GM12878 (cell line): ENCODE measurements at regions not wholly inside any gene's neighbourhood (a gene's known extent, or its start where the extent isn't known, plus 50 kb on each side); places are given as distances from the start of the nearest gene placed in this dataset.

ENCODE experiments used
- ATAC-seq: fragments of 200-7000 bp; cut with Tn5 transposase; 3 replicates; pipeline ENCODE4 v1.9.1; 2020; ENCODE audit warnings: mild to moderate bottlenecking, moderate library complexity
- BruUV-seq: library from RNA; stranded (reverse); fragments of 400-500 nt; replicated peaks from 2 replicates; lab custom pipeline; 2021; lab: Mats Ljungman, UMichigan
- CTCF ChIA-PET: fragments of 300-600 bp; sonication (Branson Sonifier 250); formaldehyde crosslinking; extraction: SDS; loops from one replicate; lab custom pipeline; 2021; ENCODE audit warnings: inconsistent platforms; lab: Yijun Ruan, JAX
- POLR2A ChIA-PET: fragments of 350-600 bp; formaldehyde crosslinking; extraction: SDS; loops from one replicate; lab custom pipeline; 2021; ENCODE audit warnings: inconsistent platforms; lab: Charles Lee
- RAD21 ChIA-PET: fragments of 300-600 bp; sonication (Branson Sonifier 250); formaldehyde crosslinking; loops from one replicate; lab custom pipeline; 2023; ENCODE audit warnings: antibody characterized with exemption; ENCODE audit not compliant: unreplicated experiment; lab: Charles Lee
- SMC1A ChIA-PET: fragments of 300-600 bp; sonication (Branson Sonifier 250); formaldehyde crosslinking; loops from one replicate; lab custom pipeline; 2023; ENCODE audit not compliant: unreplicated experiment, uncharacterized antibody; lab: Charles Lee
- DNase-seq: peaks from one replicate; pipeline ENCODE4 v3.0.0-alpha.2; 2011; ENCODE audit warnings: low read depth, low spot score
- FAIRE-seq: peaks from 3 replicates; lab custom pipeline; 2011; peaks lifted over from hg19 to GRCh38; lab: Jason Lieb, UNC
- H2AFZ ChIP-seq: 2 replicates; pipeline ENCODE4 v1.6.0; 2011; ENCODE audit warnings: low read depth, low read length, control low read depth; ENCODE audit not compliant: control insufficient read depth
- H3K27ac ChIP-seq: 2 replicates; pipeline ENCODE4 v1.5.1; 2011; ENCODE audit warnings: control low read depth; ENCODE audit not compliant: control insufficient read depth, insufficient read depth
- H3K27me3 ChIP-seq, 2 experiments: replicated peaks in 1 of 2; 2 replicates each; pipeline versions ENCODE4 v1.6.0 to v1.6.1; 2011; ENCODE audit warnings: low read length in 1 of 2; ENCODE audit not compliant: control insufficient read depth in 2 of 2, insufficient read depth in 2 of 2
- H3K36me3 ChIP-seq, 2 experiments: 2 replicates each; pipeline ENCODE4 v1.5.1; 2011; ENCODE audit warnings: low read length in 1 of 2; ENCODE audit not compliant: control insufficient read depth in 2 of 2, insufficient read depth in 2 of 2
- H3K4me1 ChIP-seq: 2 replicates; pipeline ENCODE4 v1.6.1; 2011; ENCODE audit warnings: mild to moderate bottlenecking, low read length, moderate library complexity, mixed read lengths; ENCODE audit not compliant: control insufficient read depth, insufficient read depth
- H3K4me2 ChIP-seq: 2 replicates; pipeline ENCODE4 v1.6.0; 2011; ENCODE audit warnings: control low read depth; ENCODE audit not compliant: control insufficient read depth, insufficient read depth
- H3K4me3 ChIP-seq: fragments of 200-600 bp; sonication (generic); 2 replicates; pipeline ENCODE4 v1.5.1; 2016
- H3K79me2 ChIP-seq: 2 replicates; pipeline ENCODE4 v1.6.0; 2011; ENCODE audit warnings: low read length; ENCODE audit not compliant: control insufficient read depth, insufficient read depth
- H3K9ac ChIP-seq: 2 replicates; pipeline ENCODE4 v1.8.0; 2011; ENCODE audit warnings: low read length, control low read depth, mixed read lengths; ENCODE audit not compliant: control insufficient read depth, insufficient read depth
- H3K9me3 ChIP-seq: replicated peaks from 3 replicates; pipeline ENCODE4 v1.5.1; 2011; ENCODE audit warnings: mild to moderate bottlenecking, low read length; ENCODE audit not compliant: control insufficient read depth, insufficient read depth
- H4K20me1 ChIP-seq: 2 replicates; pipeline ENCODE4 v1.6.0; 2011; ENCODE audit not compliant: control insufficient read depth, insufficient read depth
- BCLAF1 ChIP-seq: fragments of 450-650 bp; IDR thresholded peaks from 2 replicates; pipeline ENCODE4 v1.6.1; 2017; ENCODE audit warnings: antibody characterized with exemption, mild to moderate bottlenecking, moderate library complexity
- FOS ChIP-seq: IDR thresholded peaks from 3 replicates; pipeline ENCODE4 v1.6.1; 2011; ENCODE audit warnings: borderline replicate concordance; ENCODE audit not compliant: insufficient read length; ENCODE audit errors: extremely low read depth
- IKZF2 ChIP-seq, 2 experiments: fragments of 450-650 bp; IDR thresholded peaks; 2 replicates each; pipeline ENCODE4 v1.6.1; 2017; ENCODE audit warnings: mild to moderate bottlenecking in 2 of 2, moderate library complexity in 2 of 2
- LARP7 ChIP-seq: fragments of 450-650 bp; IDR thresholded peaks from 2 replicates; pipeline ENCODE4 v1.6.1; 2017; ENCODE audit warnings: mild to moderate bottlenecking
- NRF1 ChIP-seq: conservative IDR thresholded peaks from 2 replicates; pipeline ENCODE4 v1.6.1; 2011; ENCODE audit warnings: mild to moderate bottlenecking, low read depth, low read length, improper control_type of control experiment
- RCOR1 ChIP-seq: conservative IDR thresholded peaks from 2 replicates; pipeline ENCODE4 v1.6.1; 2012; ENCODE audit warnings: low read depth, low read length, improper control_type of control experiment
- SIX5 ChIP-seq: IDR thresholded peaks from 2 replicates; pipeline ENCODE4 v1.6.1; 2011; ENCODE audit warnings: mild to moderate bottlenecking, low read depth, low read length, moderate library complexity; ENCODE audit not compliant: severe bottlenecking
- SMAD5 ChIP-seq: IDR thresholded peaks from 2 replicates; pipeline ENCODE4 v1.6.1; 2016; ENCODE audit warnings: antibody characterized with exemption, low read depth
- TARDBP ChIP-seq: IDR thresholded peaks from 2 replicates; pipeline ENCODE4 v1.6.1; 2016; ENCODE audit warnings: borderline replicate concordance
- WGBS: methylation state at CpG from one replicate; pipeline ENCODE4 v1.1.6; 2016; ENCODE audit warnings: low lambda C conversion rate; ENCODE audit not compliant: insufficient replicate concordance, insufficient coverage; ENCODE audit errors: missing lambda C conversion rate; 5-methylcytosine and 5-hydroxymethylcytosine counted together
- in situ Hi-C: fragments of 300-500 bp; cut with MboI; formaldehyde crosslinking; loops from 9 replicates; pipeline ENCODE4 v1.14.3; 2018; ENCODE audit warnings: mixed read lengths
- intact Hi-C: fragments of 100-400 bp; cut with micrococcal nuclease; formaldehyde crosslinking; loops from one replicate; pipeline ENCODE4 v1.14.2; 2022; ENCODE audit not compliant: unreplicated experiment

GRCh38 chr9:87359958-87360601 is 137.6 kb upstream of the DAPK1 start:
- in situ Hi-C loops, result no loop called here
- H2AFZ ChIP-seq, result no peak overlapping the region
- POLR2A ChIA-PET, result no interaction called here
- H3K27ac ChIP-seq, result no peak overlapping the region
- no peak for DNase-seq
- intact Hi-C loops, result no loop called here
- CTCF ChIA-PET, result no interaction called here
- H3K4me1 ChIP-seq, result no peaks in the 10 kb centered on the region
- H3K9me3 ChIP-seq, result no peaks in the 10 kb centered on the region; the same call in 2 of the 3 replicates
- RAD21 ChIA-PET, result no interaction called here
- no peaks in the 10 kb centered on the region for H4K20me1 ChIP-seq
- no peaks in the 10 kb centered on the region for H3K79me2 ChIP-seq
- H3K4me2 ChIP-seq, result no peak overlapping the region
- H3K4me3 ChIP-seq, result no peak overlapping the region
- no peaks in the 10 kb centered on the region for H3K27me3 ChIP-seq
- no TSS peak for BruUV-seq
- no peak for FAIRE-seq
- no peak for ATAC-seq
- no peak for TF ChIP-seq RCOR1
- TF ChIP-seq LARP7, result no peak
- TF ChIP-seq NRF1, result no peak
- TF ChIP-seq SIX5, result no peak
- TF ChIP-seq FOS, result no peak
- TF ChIP-seq TARDBP, result no peak
- no peak overlapping the region for H3K9ac ChIP-seq
- SMC1A ChIA-PET, result interaction anchor here (0.6 kb wide), 1 partner anchor 1728 kb away, joined by 3 read pairs; no protein-coding TSS in a partner anchor
- no peaks in the 10 kb centered on the region for H3K36me3 ChIP-seq
- 11% methylated on average over 3 of the region's 3 CpGs for WGBS

- H3K79me2 ChIP-seq, result no peaks in the 10 kb centered on the region
- H3K4me3 ChIP-seq, result no peak overlapping the region
- H3K27ac ChIP-seq, result no peak overlapping the region
- DNase-seq (no peak), FAIRE-seq (no peak), ATAC-seq (no peak)
- WGBS, result 57% methylated on average over 9 of the region's 9 CpGs
- POLR2A ChIA-PET, result interaction anchor here (0.7 kb wide), 1 partner anchor 1495 kb away, joined by 3 read pairs; no protein-coding TSS in a partner anchor
- no peak overlapping the region for H3K4me2 ChIP-seq
- RAD21 ChIA-PET, result no interaction called here
- TF ChIP-seq SMAD5, result no peak
- TF ChIP-seq IKZF2 (IDR thresholded peaks at IDR 0.05), result no peak
- TF ChIP-seq BCLAF1, result no peak
- SMC1A ChIA-PET, result interaction anchor here (0.8 kb wide), 1 partner anchor 243 kb away, joined by 3 read pairs; no protein-coding TSS in a partner anchor
- no peaks in the 10 kb centered on the region for H3K36me3 ChIP-seq
- H3K4me1 ChIP-seq, result peaks cover 5% of the 10 kb centered on the region
- in situ Hi-C loops (no loop called here), intact Hi-C loops (no loop called here)
- BruUV-seq, result no TSS peak
- no peak overlapping the region for H2AFZ ChIP-seq
- CTCF ChIA-PET, result no interaction called here
- no peaks in the 10 kb centered on the region for H3K9me3 ChIP-seq
- H3K27me3 ChIP-seq, result no peaks in the 10 kb centered on the region
- H3K9ac ChIP-seq, result no peak overlapping the region
- no peaks in the 10 kb centered on the region for H4K20me1 ChIP-seq
Observed at GRCh38 chr9:87370049-87370685, 127.5 kb upstream of the DAPK1 start.
